Naive B cell (primary cell): ENCODE measurements at regions not wholly inside any gene's neighbourhood (a gene's known extent, or its start where the extent isn't known, plus 50 kb on each side); places are given as distances from the start of the nearest gene placed in this dataset.
"Not testable (repeated sequence)": the region's sequence is repeated elsewhere in the genome, so short reads cannot be mapped to it uniquely, and the experiment has no call there.

Source experiments
- ATAC-seq, 2 donors: fragments of 150-1000 bp; cut with Tn5 transposase; 2 replicates each; pipeline ENCODE4 v1.10.0; 2021; ENCODE audit warnings: low read depth in 2 of 2, mild to moderate bottlenecking in 2 of 2, moderate library complexity in 2 of 2
- DNase-seq: peaks from one replicate; pipeline ENCODE4 v3.0.0; 2022
- H3K27ac Mint-ChIP-seq, 6 donors: one replicate each; pipeline ENCODE4 v1.8.0; 2020 to 2022; ENCODE audit warnings: mild to moderate bottlenecking in 6 of 6, mixed read lengths in 6 of 6, moderate library complexity in 5 of 6, inconsistent platforms in 2 of 6
- H3K27me3 Mint-ChIP-seq, 3 donors: one replicate each; pipeline ENCODE4 v1.8.0; 2021 to 2022; ENCODE audit warnings: mixed read lengths in 3 of 3, mild to moderate bottlenecking in 1 of 3
- H3K36me3 Mint-ChIP-seq, 2 donors: one replicate each; pipeline ENCODE4 v1.8.0; 2020 to 2022; ENCODE audit warnings: mixed read lengths in 2 of 2, inconsistent platforms in 1 of 2, mild to moderate bottlenecking in 1 of 2
- H3K4me1 Mint-ChIP-seq, 3 donors: one replicate each; pipeline ENCODE4 v1.8.0; 2020 to 2022; ENCODE audit warnings: mixed read lengths in 3 of 3, inconsistent platforms in 1 of 3, mild to moderate bottlenecking in 1 of 3, moderate library complexity in 1 of 3
- H3K4me3 Mint-ChIP-seq, 8 donors: one replicate each; pipeline ENCODE4 v1.8.0; 2020 to 2022; ENCODE audit warnings: mild to moderate bottlenecking in 8 of 8, mixed read lengths in 8 of 8, moderate library complexity in 8 of 8, inconsistent platforms in 2 of 8
- H3K9me3 Mint-ChIP-seq, 7 donors: one replicate each; pipeline ENCODE4 v1.8.0; 2020 to 2022; ENCODE audit warnings: mixed read lengths in 7 of 7, mild to moderate bottlenecking in 5 of 7, inconsistent platforms in 2 of 7, moderate library complexity in 1 of 7

- H3K4me3 Mint-ChIP-seq, result no peak overlapping the region
- no peaks in the 10 kb centered on the region for H3K4me1 Mint-ChIP-seq
- peaks cover 0 to 6% (median under 1%) of the 10 kb centered on the region in 7 donors for H3K9me3 Mint-ChIP-seq
Observed at GRCh38 chr3:162370141-162370540, 873.5 kb downstream of the OTOL1 start.

GRCh38 chr3:162376761-162377160, 880.2 kb downstream of the OTOL1 start:
- no peaks in the 10 kb centered on the region for H3K4me1 Mint-ChIP-seq
- ATAC-seq (no peak), DNase-seq (no peak)
- H3K4me3 Mint-ChIP-seq, result no peak overlapping the region
- no peaks in the 10 kb centered on the region for H3K27me3 Mint-ChIP-seq
- peaks cover 0 to 5% (median 0%) of the 10 kb centered on the region in 7 donors for H3K9me3 Mint-ChIP-seq
- H3K36me3 Mint-ChIP-seq, result no peaks in the 10 kb centered on the region
- no peak overlapping the region for H3K27ac Mint-ChIP-seq

More at GRCh38 chr3:162370141-162370540, 873.5 kb downstream of the OTOL1 start:
- Mint-ChIP-seq H3K36me3 (no peaks in the 10 kb centered on the region), H3K27me3 (no peaks in the 10 kb centered on the region), H3K27ac (no peak overlapping the region)
- ATAC-seq (no peak), DNase-seq (no peak)

- H3K36me3 Mint-ChIP-seq, result no peaks in the 10 kb centered on the region
- no peak overlapping the region for H3K4me3 Mint-ChIP-seq
- H3K27ac Mint-ChIP-seq, result no peak overlapping the region
- DNase-seq (no peak), ATAC-seq (no peak)
- peaks cover 0 to 5% (median 0%) of the 10 kb centered on the region in 7 donors for H3K9me3 Mint-ChIP-seq
- no peaks in the 10 kb centered on the region for H3K4me1 Mint-ChIP-seq
- no peaks in the 10 kb centered on the region for H3K27me3 Mint-ChIP-seq
Observed at GRCh38 chr3:162377608-162378007, 881.0 kb downstream of the OTOL1 start.

- H3K27ac Mint-ChIP-seq, result no peak overlapping the region
- H3K9me3 Mint-ChIP-seq, result peaks cover 0 to 4% (median 1%) of the 10 kb centered on the region in 7 donors
- H3K27me3 Mint-ChIP-seq, result no peaks in the 10 kb centered on the region
- no peak for ATAC-seq
- DNase-seq, result no peak
- H3K4me3 Mint-ChIP-seq, result no peak overlapping the region
- no peaks in the 10 kb centered on the region for H3K4me1 Mint-ChIP-seq
- H3K36me3 Mint-ChIP-seq, result no peaks in the 10 kb centered on the region
Observed at GRCh38 chr3:162385387-162385786, 888.8 kb downstream of the OTOL1 start.

GRCh38 chr3:162390891-162391290, 894.3 kb downstream of the OTOL1 start:
- Mint-ChIP-seq H3K36me3 (no peaks in the 10 kb centered on the region), H3K4me1 (no peaks in the 10 kb centered on the region), H3K27ac (no peak overlapping the region), H3K9me3 (peaks cover 0 to 5% (median 2%) of the 10 kb centered on the region in 7 donors), H3K27me3 (no peaks in the 10 kb centered on the region), H3K4me3 (no peak overlapping the region)
- ATAC-seq (no peak), DNase-seq (no peak)

GRCh38 chr3:162391301-162391700, 894.7 kb downstream of the OTOL1 start:
- Mint-ChIP-seq H3K27ac (no peak overlapping the region), H3K4me1 (no peaks in the 10 kb centered on the region), H3K27me3 (no peaks in the 10 kb centered on the region), H3K9me3 (peaks cover 0 to 5% (median 2%) of the 10 kb centered on the region in 7 donors), H3K36me3 (no peaks in the 10 kb centered on the region), H3K4me3 (no peak overlapping the region)
- ATAC-seq (no peak), DNase-seq (no peak)

- H3K9me3 Mint-ChIP-seq, result peaks cover 0 to 6% (median 2%) of the 10 kb centered on the region in 7 donors
- H3K4me1 Mint-ChIP-seq, result no peaks in the 10 kb centered on the region
- H3K4me3 Mint-ChIP-seq, result no peak overlapping the region
- no peaks in the 10 kb centered on the region for H3K36me3 Mint-ChIP-seq
- no peak for ATAC-seq
- H3K27ac Mint-ChIP-seq, result no peak overlapping the region
- no peaks in the 10 kb centered on the region for H3K27me3 Mint-ChIP-seq
- no peak for DNase-seq
Observed at GRCh38 chr3:162395496-162395895, 898.9 kb downstream of the OTOL1 start.

- Mint-ChIP-seq H3K4me1 (no peaks in the 10 kb centered on the region), H3K9me3 (peaks cover 0 to 6% (median 1%) of the 10 kb centered on the region in 7 donors), H3K27ac (no peak overlapping the region), H3K4me3 (no peak overlapping the region), H3K36me3 (no peaks in the 10 kb centered on the region), H3K27me3 (no peaks in the 10 kb centered on the region)
- ATAC-seq (no peak), DNase-seq (no peak)
Observed at GRCh38 chr3:162398554-162398953, 901.9 kb downstream of the OTOL1 start.

- Mint-ChIP-seq H3K27me3 (no peaks in the 10 kb centered on the region), H3K27ac (no peak overlapping the region)
- ATAC-seq, result no peak
Observed at GRCh38 chr3:162400697-162401096, 904.1 kb downstream of the OTOL1 start.

GRCh38 chr3:162411556-162411955, 914.9 kb downstream of the OTOL1 start:
- not testable (repeated sequence) for DNase-seq, H3K4me3 Mint-ChIP-seq, H3K27ac Mint-ChIP-seq, H3K4me1 Mint-ChIP-seq, H3K27me3 Mint-ChIP-seq, H3K36me3 Mint-ChIP-seq, H3K9me3 Mint-ChIP-seq, ATAC-seq

More at GRCh38 chr3:162400697-162401096, 904.1 kb downstream of the OTOL1 start:
- Mint-ChIP-seq H3K36me3 (no peaks in the 10 kb centered on the region), H3K4me3 (no peak overlapping the region), H3K4me1 (no peaks in the 10 kb centered on the region), H3K9me3 (peaks cover 0 to 6% (median 2%) of the 10 kb centered on the region in 7 donors)
- DNase-seq, result no peak

GRCh38 chr3:162421721-162422120, 925.1 kb downstream of the OTOL1 start:
- H3K36me3 Mint-ChIP-seq, result no peaks in the 10 kb centered on the region
- no peaks in the 10 kb centered on the region for H3K4me1 Mint-ChIP-seq
- no peaks in the 10 kb centered on the region for H3K9me3 Mint-ChIP-seq
- DNase-seq, result no peak
- H3K27me3 Mint-ChIP-seq, result no peaks in the 10 kb centered on the region
- no peak overlapping the region for H3K27ac Mint-ChIP-seq
- no peak for ATAC-seq
- H3K4me3 Mint-ChIP-seq, result no peak overlapping the region

GRCh38 chr3:162428192-162428591, 931.6 kb downstream of the OTOL1 start:
- Mint-ChIP-seq H3K27me3 (no peaks in the 10 kb centered on the region), H3K9me3 (peaks cover 0 to 16% (median 7%) of the 10 kb centered on the region in 7 donors), H3K36me3 (no peaks in the 10 kb centered on the region), H3K4me1 (no peaks in the 10 kb centered on the region), H3K27ac (no peak overlapping the region), H3K4me3 (no peak overlapping the region)
- no peak for DNase-seq
- ATAC-seq, result no peak

- ATAC-seq (no peak), DNase-seq (no peak)
- Mint-ChIP-seq H3K27ac (no peak overlapping the region), H3K36me3 (no peaks in the 10 kb centered on the region), H3K4me1 (no peaks in the 10 kb centered on the region), H3K9me3 (peaks cover 8 to 38% (median 12%) of the 10 kb centered on the region in 7 donors), H3K27me3 (no peaks in the 10 kb centered on the region), H3K4me3 (no peak overlapping the region)
Observed at GRCh38 chr3:162435750-162436149, 939.1 kb downstream of the OTOL1 start.

GRCh38 chr3:162436826-162437225, 940.2 kb downstream of the OTOL1 start:
- no peak for DNase-seq
- H3K4me1 Mint-ChIP-seq, result no peaks in the 10 kb centered on the region
- peaks cover 7 to 35% (median 12%) of the 10 kb centered on the region in 7 donors for H3K9me3 Mint-ChIP-seq
- H3K4me3 Mint-ChIP-seq, result no peak overlapping the region
- ATAC-seq, result no peak
- H3K27me3 Mint-ChIP-seq, result no peaks in the 10 kb centered on the region
- no peaks in the 10 kb centered on the region for H3K36me3 Mint-ChIP-seq
- H3K27ac Mint-ChIP-seq, result no peak overlapping the region

- H3K27ac Mint-ChIP-seq, result no peak overlapping the region
- ATAC-seq (no peak), DNase-seq (no peak)
Observed at GRCh38 chr3:162437480-162437879, 940.9 kb downstream of the OTOL1 start.

More at GRCh38 chr3:162437480-162437879, 940.9 kb downstream of the OTOL1 start:
- Mint-ChIP-seq H3K4me1 (no peaks in the 10 kb centered on the region), H3K36me3 (no peaks in the 10 kb centered on the region), H3K9me3 (peaks cover 7 to 28% (median 12%) of the 10 kb centered on the region in 7 donors), H3K4me3 (no peak overlapping the region), H3K27me3 (no peaks in the 10 kb centered on the region)
